Keratinocyte (primary cell): ENCODE measurements at regions not wholly inside any gene's neighbourhood (a gene's known extent, or its start where the extent isn't known, plus 50 kb on each side); places are given as distances from the start of the nearest gene placed in this dataset.

Experiments used
- DNase-seq: peaks from one replicate; pipeline ENCODE4 v3.0.0-alpha.2; 2011; ENCODE audit warnings: low read depth, missing footprints, low spot score
- FAIRE-seq: peaks from 2 replicates; lab custom pipeline; 2011; peaks lifted over from hg19 to GRCh38; lab: Jason Lieb, UNC
- H2AFZ ChIP-seq: 2 replicates; pipeline ENCODE4 v1.6.0; 2012; ENCODE audit warnings: low read length, control low read depth, inconsistent platforms; ENCODE audit not compliant: control insufficient read depth
- H3K27ac ChIP-seq: 2 replicates; pipeline ENCODE4 v1.5.1; 2011; ENCODE audit warnings: low read length; ENCODE audit not compliant: control insufficient read depth, insufficient read depth
- H3K27me3 ChIP-seq: 3 replicates; pipeline ENCODE4 v1.6.0; 2011; ENCODE audit warnings: low read length; ENCODE audit not compliant: control insufficient read depth, insufficient read depth; ENCODE audit errors: extremely low read depth
- H3K36me3 ChIP-seq, 2 experiments: 2 replicates in 1 of 2; 3 replicates in 1 of 2; pipeline ENCODE4 v1.5.1; 2011; ENCODE audit warnings: low read length in 2 of 2, mild to moderate bottlenecking in 1 of 2; ENCODE audit not compliant: control insufficient read depth in 2 of 2, insufficient read depth in 2 of 2; ENCODE audit errors: extremely low read depth in 1 of 2
- H3K4me1 ChIP-seq: 3 replicates; pipeline ENCODE4 v1.5.1; 2011; ENCODE audit warnings: low read length; ENCODE audit not compliant: control insufficient read depth, insufficient read depth; ENCODE audit errors: extremely low read depth
- H3K4me2 ChIP-seq: 3 replicates; pipeline ENCODE4 v1.6.0; 2011; ENCODE audit warnings: low read depth, low read length; ENCODE audit not compliant: control insufficient read depth, insufficient read depth; ENCODE audit errors: extremely low read depth
- H3K4me3 ChIP-seq, 3 experiments: fragments of 200-600 bp in 1 of 3; sonication (generic) in 1 of 3; 2 replicates in 2 of 3; 3 replicates in 1 of 3; pipeline ENCODE4 v1.5.1; 2011 to 2016; ENCODE audit warnings: low read length in 3 of 3, mild to moderate bottlenecking in 3 of 3, control low read depth in 2 of 3, inconsistent platforms in 1 of 3, low read depth in 1 of 3, mixed read lengths in 1 of 3, mixed run types in 1 of 3, moderate library complexity in 1 of 3; ENCODE audit not compliant: control insufficient read depth in 2 of 3, insufficient read depth in 2 of 3; ENCODE audit errors: extremely low read depth in 1 of 3
- H3K79me2 ChIP-seq: 2 replicates; pipeline ENCODE4 v1.6.0; 2012; ENCODE audit warnings: low read length; ENCODE audit not compliant: control insufficient read depth, insufficient read depth
- H3K9ac ChIP-seq: 3 replicates; pipeline ENCODE4 v1.6.0; 2011; ENCODE audit warnings: low read length; ENCODE audit not compliant: control insufficient read depth, insufficient read depth; ENCODE audit errors: extremely low read depth
- H3K9me1 ChIP-seq: 3 replicates; pipeline ENCODE4 v1.6.0; 2011; ENCODE audit warnings: low read length; ENCODE audit not compliant: control insufficient read depth, insufficient read depth; ENCODE audit errors: extremely low read depth
- H3K9me3 ChIP-seq: 2 replicates; pipeline ENCODE4 v1.5.1; 2012; ENCODE audit warnings: low read depth, low read length; ENCODE audit not compliant: control insufficient read depth
- H4K20me1 ChIP-seq: 3 replicates; pipeline ENCODE4 v1.6.0; 2011; ENCODE audit warnings: low read length; ENCODE audit not compliant: control insufficient read depth, insufficient read depth; ENCODE audit errors: extremely low read depth
- CTCF ChIP-seq, 3 experiments: IDR thresholded peaks in 1 of 3; conservative IDR thresholded peaks in 1 of 3; optimal IDR thresholded peaks in 1 of 3; 2 replicates in 2 of 3; 3 replicates in 1 of 3; pipeline versions ENCODE3 to v1.5.1; 2011; ENCODE audit warnings: low read length in 3 of 3, mild to moderate bottlenecking in 3 of 3, moderate library complexity in 2 of 3, control low read depth in 1 of 3, inconsistent platforms in 1 of 3; ENCODE audit not compliant: insufficient read depth in 2 of 3; ENCODE audit errors: extremely low read depth in 1 of 3
- EZH2 ChIP-seq: IDR thresholded peaks from one replicate; pipeline ENCODE4 v1.6.1; 2012; ENCODE audit warnings: inconsistent platforms, mild to moderate bottlenecking, low read length, moderate library complexity
- dilution Hi-C: fragments of 300-500 bp; cut with MboI; formaldehyde crosslinking; loops from one replicate; pipeline ENCODE4 v1.7.0; 2020; ENCODE audit warnings: low sequenced_read_pairs; ENCODE audit not compliant: extremely low pct_ligation_motif_present

- DNase-seq (no peak), FAIRE-seq (no peak)
- no peaks in the 10 kb centered on the region for H3K36me3 ChIP-seq
- H3K4me1 ChIP-seq = no peaks in the 10 kb centered on the region
- dilution Hi-C loops = no loop called here
- no peak overlapping the region for H2AFZ ChIP-seq
- H3K4me3 ChIP-seq = no peak overlapping the region
- H3K9me3 ChIP-seq = no peaks in the 10 kb centered on the region
- no peak for TF ChIP-seq EZH2
- no peak for TF ChIP-seq CTCF (optimal IDR thresholded peaks at IDR 0.05 in 1 of 3, IDR thresholded peaks at IDR 0.05 in 1 of 3, conservative IDR thresholded peaks at IDR 0.05 in 1 of 3; ENCODE audit: extremely low read depth in 1 of 3, insufficient read depth in 2 of 3, low read length in 3 of 3)
- no peak overlapping the region for H3K27ac ChIP-seq
- no peaks in the 10 kb centered on the region for H3K9me1 ChIP-seq
- H3K27me3 ChIP-seq = no peaks in the 10 kb centered on the region
- no peaks in the 10 kb centered on the region for H3K79me2 ChIP-seq
- H3K4me2 ChIP-seq = no peak overlapping the region
- no peaks in the 10 kb centered on the region for H4K20me1 ChIP-seq
- H3K9ac ChIP-seq = no peak overlapping the region
Observed at GRCh38 chr7:89458114-89458513, 662.6 kb upstream of the TEX47 start.

GRCh38 chr7:89474456-89474855 is 678.9 kb upstream of the TEX47 start:
- H3K4me3 ChIP-seq = no peak overlapping the region
- no peak overlapping the region for H2AFZ ChIP-seq
- H3K4me1 ChIP-seq = no peaks in the 10 kb centered on the region
- no peak overlapping the region for H3K27ac ChIP-seq
- H3K36me3 ChIP-seq = no peaks in the 10 kb centered on the region
- DNase-seq (no peak), FAIRE-seq (no peak)
- H4K20me1 ChIP-seq = no peaks in the 10 kb centered on the region
- no peak overlapping the region for H3K9ac ChIP-seq
- H3K9me1 ChIP-seq = no peaks in the 10 kb centered on the region
- H3K9me3 ChIP-seq = no peaks in the 10 kb centered on the region
- TF ChIP-seq EZH2 (no peak), CTCF (optimal IDR thresholded peaks at IDR 0.05 in 1 of 3, IDR thresholded peaks at IDR 0.05 in 1 of 3, conservative IDR thresholded peaks at IDR 0.05 in 1 of 3; ENCODE audit: extremely low read depth in 1 of 3, insufficient read depth in 2 of 3, low read length in 3 of 3) (no peak)
- no peaks in the 10 kb centered on the region for H3K79me2 ChIP-seq
- H3K27me3 ChIP-seq = no peaks in the 10 kb centered on the region
- no peak overlapping the region for H3K4me2 ChIP-seq
- dilution Hi-C loops = no loop called here
